GM23338 (cell line): ENCODE measurements at regions not wholly inside any gene's neighbourhood (a gene's known extent, or its start where the extent isn't known, plus 50 kb on each side); places are given as distances from the start of the nearest gene placed in this dataset.
"Not testable (repeated sequence)": the region's sequence is repeated elsewhere in the genome, so short reads cannot be mapped to it uniquely, and the experiment has no call there.

ENCODE experiments used
- ATAC-seq: fragments of 200-7000 bp; cut with Tn5 transposase; 3 replicates; pipeline ENCODE4 v1.9.1; 2020
- DNase-seq: peaks from one replicate; pipeline ENCODE4 v3.0.0-alpha.2; 2015; ENCODE audit warnings: low spot score
- H2AFZ ChIP-seq: fragments of 200-600 bp; sonication (generic); 2 replicates; pipeline ENCODE4 v1.8.0; 2016; ENCODE audit warnings: antibody characterized with exemption, mild to moderate bottlenecking, moderate library complexity
- H3F3A ChIP-seq: fragments of 200-600 bp; sonication (generic); replicated peaks from 2 replicates; pipeline ENCODE4 v1.8.0; 2017; ENCODE audit warnings: antibody characterized with exemption, mixed run types, low read depth
- H3K27ac ChIP-seq: fragments of 200-600 bp; sonication (generic); 2 replicates; pipeline ENCODE4 v1.6.1; 2016; ENCODE audit warnings: low read depth
- H3K27me3 ChIP-seq: fragments of 200-600 bp; sonication (generic); 2 replicates; pipeline ENCODE4 v1.8.0; 2016; ENCODE audit warnings: mild to moderate bottlenecking, mixed run types, moderate library complexity; ENCODE audit not compliant: insufficient read depth
- H3K36me3 ChIP-seq: fragments of 200-600 bp; sonication (generic); 2 replicates; pipeline ENCODE4 v1.8.0; 2016; ENCODE audit warnings: mild to moderate bottlenecking; ENCODE audit not compliant: insufficient read depth
- H3K4me1 ChIP-seq: fragments of 200-600 bp; sonication (generic); 2 replicates; pipeline ENCODE4 v1.8.0; 2016; ENCODE audit warnings: mild to moderate bottlenecking, moderate library complexity; ENCODE audit not compliant: insufficient read depth
- H3K4me2 ChIP-seq: fragments of 200-600 bp; sonication (generic); 2 replicates; pipeline ENCODE4 v1.7.1; 2017; ENCODE audit warnings: mixed run types
- H3K4me3 ChIP-seq: fragments of 200-600 bp; sonication (generic); 2 replicates; pipeline ENCODE4 v1.6.1; 2016; ENCODE audit warnings: mixed run types
- H3K79me2 ChIP-seq: fragments of 200-600 bp; sonication (generic); replicated peaks from 2 replicates; pipeline ENCODE4 v1.8.0; 2017; ENCODE audit warnings: mild to moderate bottlenecking; ENCODE audit not compliant: insufficient read depth
- H3K9me2 ChIP-seq: fragments of 200-600 bp; sonication (generic); 2 replicates; pipeline ENCODE4 v1.8.0; 2017; ENCODE audit not compliant: insufficient read depth
- H4K20me1 ChIP-seq: fragments of 200-600 bp; sonication (generic); replicated peaks from 2 replicates; pipeline ENCODE4 v1.8.0; 2017; ENCODE audit warnings: mild to moderate bottlenecking; ENCODE audit not compliant: insufficient read depth
- H3K27ac Mint-ChIP-seq: 2 replicates; pipeline ENCODE4 v1.8.0; 2020; ENCODE audit warnings: inconsistent platforms, mild to moderate bottlenecking, moderate library complexity, mixed read lengths
- H3K27me3 Mint-ChIP-seq: 3 replicates; pipeline ENCODE4 v1.8.0; 2022; ENCODE audit warnings: low read depth, mild to moderate bottlenecking, moderate library complexity, mixed read lengths, inconsistent platforms; ENCODE audit not compliant: insufficient read depth, poor library complexity
- H3K36me3 Mint-ChIP-seq: 3 replicates; pipeline ENCODE4 v1.8.0; 2021; ENCODE audit warnings: low read depth, mild to moderate bottlenecking, inconsistent platforms, moderate library complexity, mixed read lengths
- H3K4me1 Mint-ChIP-seq: 3 replicates; pipeline ENCODE4 v1.8.0; 2020; ENCODE audit warnings: mild to moderate bottlenecking, inconsistent platforms, mixed read lengths
- H3K4me3 Mint-ChIP-seq: 3 replicates; pipeline ENCODE4 v1.8.0; 2021; ENCODE audit warnings: moderate library complexity, mild to moderate bottlenecking, inconsistent platforms, mixed read lengths
- H3K9me3 Mint-ChIP-seq: 3 replicates; pipeline ENCODE4 v1.8.0; 2020; ENCODE audit warnings: moderate library complexity, mild to moderate bottlenecking, inconsistent platforms, mixed read lengths
- EZH2 ChIP-seq: fragments of 200-600 bp; sonication (generic); IDR thresholded peaks from one replicate; pipeline ENCODE4 v1.8.0; 2017; ENCODE audit warnings: antibody characterized with exemption, mild to moderate bottlenecking, low read depth; ENCODE audit not compliant: unreplicated experiment
- REST ChIP-seq: IDR thresholded peaks from one replicate; pipeline ENCODE4 v1.6.1; 2018; ENCODE audit warnings: antibody characterized with exemption; ENCODE audit not compliant: unreplicated experiment
- STAT1 ChIP-seq: IDR thresholded peaks from one replicate; pipeline ENCODE4 v1.6.1; 2016; ENCODE audit warnings: antibody characterized with exemption; ENCODE audit not compliant: unreplicated experiment
- ZNF114 ChIP-seq: fragments of 250-450 bp; sonication (Bioruptor Pico); IDR thresholded peaks from 2 replicates; pipeline ENCODE4 v1.5.0; 2020; ENCODE audit warnings: mild to moderate bottlenecking, moderate library complexity
- ZNF331 ChIP-seq: fragments of 250-450 bp; sonication (Bioruptor Pico); IDR thresholded peaks from 2 replicates; pipeline ENCODE4 v1.5.0; 2020; ENCODE audit warnings: low read depth, mild to moderate bottlenecking, moderate library complexity
- ZNF462 ChIP-seq: fragments of 250-450 bp; sonication (Bioruptor Pico); IDR thresholded peaks from 2 replicates; pipeline ENCODE4 v1.5.0; 2020; ENCODE audit warnings: mild to moderate bottlenecking, moderate library complexity

GRCh38 chr4:131976133-131977002, 1172.7 kb upstream of the PCDH10 start:
- not testable (repeated sequence) for H3K27me3 Mint-ChIP-seq, H2AFZ ChIP-seq, ATAC-seq, H3K27ac ChIP-seq, H3K4me1 ChIP-seq, H3K27me3 ChIP-seq, H3K9me2 ChIP-seq, H3F3A ChIP-seq, H3K4me2 ChIP-seq, H3K4me1 Mint-ChIP-seq, H3K27ac Mint-ChIP-seq, H3K79me2 ChIP-seq, H3K36me3 ChIP-seq, H3K4me3 ChIP-seq, H3K4me3 Mint-ChIP-seq, H4K20me1 ChIP-seq, DNase-seq
- Mint-ChIP-seq H3K9me3 (peaks cover 60% of the 10 kb centered on the region), H3K36me3 (peaks cover 53% of the 10 kb centered on the region)

GRCh38 chr4:131978120-131978519, 1171.0 kb upstream of the PCDH10 start:
- H3K4me1 Mint-ChIP-seq, result no peaks in the 10 kb centered on the region
- no peaks in the 10 kb centered on the region for H3K27me3 ChIP-seq
- no peak overlapping the region for H2AFZ ChIP-seq
- peaks cover 53% of the 10 kb centered on the region for H3K36me3 Mint-ChIP-seq
- no peaks in the 10 kb centered on the region for H3K4me1 ChIP-seq
- no peak overlapping the region for H3K4me3 ChIP-seq
- H3F3A ChIP-seq, result no peaks in the 10 kb centered on the region
- TF ChIP-seq ZNF331 (CRISPR knock-in tag) (no peak), ZNF114 (CRISPR knock-in tag) (no peak), STAT1 (no peak), REST (no peak), EZH2 (no peak)
- DNase-seq (no peak), ATAC-seq (no peak)
- H3K4me3 Mint-ChIP-seq, result no peak overlapping the region
- 0 out of 2 replicates have a peak, but pooled peaks cover 4% of the 10 kb centered on the region for H3K36me3 ChIP-seq
- H4K20me1 ChIP-seq, result no peaks in the 10 kb centered on the region
- no peak overlapping the region for H3K27ac Mint-ChIP-seq
- no peaks in the 10 kb centered on the region for H3K79me2 ChIP-seq
- peaks cover 60% of the 10 kb centered on the region for H3K9me3 Mint-ChIP-seq
- no peak overlapping the region for H3K4me2 ChIP-seq
- H3K27me3 Mint-ChIP-seq, result peaks cover 2% of the 10 kb centered on the region
- no peaks in the 10 kb centered on the region; the same call in 1 of the 2 replicates for H3K9me2 ChIP-seq
- no peak overlapping the region for H3K27ac ChIP-seq

GRCh38 chr4:131989576-131989975, 1159.5 kb upstream of the PCDH10 start:
- H3K27ac ChIP-seq, result no peak overlapping the region
- no peaks in the 10 kb centered on the region for H3K79me2 ChIP-seq
- no peaks in the 10 kb centered on the region for H4K20me1 ChIP-seq
- Mint-ChIP-seq H3K4me3 (no peak overlapping the region), H3K4me1 (no peaks in the 10 kb centered on the region), H3K36me3 (0 out of 3 replicates have a peak, but pooled peaks cover 6% of the 10 kb centered on the region), H3K27ac (no peak overlapping the region), H3K9me3 (peaks cover 10% of the 10 kb centered on the region; the same call in 2 of the 3 replicates), H3K27me3 (no peaks in the 10 kb centered on the region)
- H3F3A ChIP-seq, result no peaks in the 10 kb centered on the region
- H2AFZ ChIP-seq, result no peak overlapping the region
- no peak for ATAC-seq
- H3K4me3 ChIP-seq, result no peak overlapping the region
- H3K4me2 ChIP-seq, result no peak overlapping the region
- H3K9me2 ChIP-seq, result 0 out of 2 replicates have a peak, but pooled peaks cover 7% of the 10 kb centered on the region
- H3K4me1 ChIP-seq, result no peaks in the 10 kb centered on the region
- no peaks in the 10 kb centered on the region for H3K27me3 ChIP-seq
- no peaks in the 10 kb centered on the region for H3K36me3 ChIP-seq
- no peak for DNase-seq
- TF ChIP-seq ZNF462 (CRISPR knock-in tag), result no peak
- TF ChIP-seq ZNF114 (CRISPR knock-in tag), result no peak
